ENCODE measurements at regions not wholly inside any gene's neighbourhood (a gene's known extent, or its start where the extent isn't known, plus 50 kb on each side); places are given as distances from the start of the nearest gene placed in this dataset.
"Not testable (repeated sequence)": the region's sequence is repeated elsewhere in the genome, so short reads cannot be mapped to it uniquely, and the experiment has no call there.

- DNase-seq (ENCODE audit: low spot score in 2 of 2): no peak
- Mint-ChIP-seq H3K36me3 (no peaks in the 10 kb centered on the region), H3K9me3 (peaks cover 3% of the 10 kb centered on the region in 2 donors), H3K27ac (no peak overlapping the region)
- no peak for ATAC-seq
Measured at GRCh38 chr17:79560527-79560926, 50.3 kb downstream of the RBFOX3 start.

- peaks cover 5 to 6% of the 10 kb centered on the region in 2 donors for H3K9me3 Mint-ChIP-seq
- H3K36me3 Mint-ChIP-seq: no peaks in the 10 kb centered on the region
- H3K27ac Mint-ChIP-seq: no peak overlapping the region
- DNase-seq (ENCODE audit: low spot score in 2 of 2) (no peak), ATAC-seq (no peak)
Measured at GRCh38 chr17:79559111-79559887, 51.6 kb downstream of the RBFOX3 start.

GRCh38 chr17:79558091-79558900, 52.6 kb downstream of the RBFOX3 start:
- H3K27ac Mint-ChIP-seq: no peak overlapping the region
- DNase-seq (ENCODE audit: low spot score in 2 of 2): no peak
- peaks cover 5 to 6% of the 10 kb centered on the region in 2 donors for H3K9me3 Mint-ChIP-seq
- no peak for ATAC-seq
- no peaks in the 10 kb centered on the region for H3K36me3 Mint-ChIP-seq

GRCh38 chr17:79557276-79558090, 53.4 kb downstream of the RBFOX3 start:
- Mint-ChIP-seq H3K27ac (no peak overlapping the region), H3K36me3 (no peaks in the 10 kb centered on the region), H3K9me3 (peaks cover 5 to 6% of the 10 kb centered on the region in 2 donors)
- ATAC-seq (no peak), DNase-seq (ENCODE audit: low spot score in 2 of 2) (no peak)

- H3K9me3 Mint-ChIP-seq: peaks cover 5 to 6% of the 10 kb centered on the region in 2 donors
- DNase-seq (ENCODE audit: low spot score in 2 of 2): no peak
- H3K27ac Mint-ChIP-seq: no peak overlapping the region
- H3K36me3 Mint-ChIP-seq: no peaks in the 10 kb centered on the region
- no peak for ATAC-seq
Measured at GRCh38 chr17:79556271-79556670, 54.6 kb downstream of the RBFOX3 start.

GRCh38 chr17:79555543-79555942, 55.3 kb downstream of the RBFOX3 start:
- Mint-ChIP-seq H3K9me3 (peaks cover 5 to 6% of the 10 kb centered on the region in 2 donors), H3K27ac (no peak overlapping the region), H3K36me3 (no peaks in the 10 kb centered on the region)
- DNase-seq (ENCODE audit: low spot score in 2 of 2) (no peak), ATAC-seq (no peak)

- not testable (repeated sequence) for DNase-seq (ENCODE audit: low spot score in 2 of 2); H3K36me3 Mint-ChIP-seq; H3K27ac Mint-ChIP-seq; H3K9me3 Mint-ChIP-seq; ATAC-seq
Measured at GRCh38 chr17:79554346-79554745, 56.5 kb downstream of the RBFOX3 start.

- no peak for ATAC-seq
- Mint-ChIP-seq H3K27ac (no peak overlapping the region), H3K36me3 (no peaks in the 10 kb centered on the region)
Measured at GRCh38 chr17:79552824-79553223, 58.0 kb downstream of the RBFOX3 start.

GRCh38 chr17:79552405-79552804, 58.4 kb downstream of the RBFOX3 start:
- DNase-seq (ENCODE audit: low spot score in 2 of 2) (no peak), ATAC-seq (no peak)
- peaks cover 5 to 6% of the 10 kb centered on the region in 2 donors for H3K9me3 Mint-ChIP-seq
- H3K36me3 Mint-ChIP-seq: no peaks in the 10 kb centered on the region
- no peak overlapping the region for H3K27ac Mint-ChIP-seq

More at GRCh38 chr17:79552824-79553223, 58.0 kb downstream of the RBFOX3 start:
- no peak for DNase-seq (ENCODE audit: low spot score in 2 of 2)
- H3K9me3 Mint-ChIP-seq: peaks cover 5 to 6% of the 10 kb centered on the region in 2 donors

- no peak for ATAC-seq
- no peak for DNase-seq (ENCODE audit: low spot score in 2 of 2)
- Mint-ChIP-seq H3K36me3 (no peaks in the 10 kb centered on the region), H3K9me3 (no peaks in the 10 kb centered on the region), H3K27ac (no peak overlapping the region)
Measured at GRCh38 chr17:79549141-79549915, 61.5 kb downstream of the RBFOX3 start.

GRCh38 chr17:79548116-79548515, 62.7 kb downstream of the RBFOX3 start:
- H3K36me3 Mint-ChIP-seq: no peaks in the 10 kb centered on the region
- no peaks in the 10 kb centered on the region for H3K9me3 Mint-ChIP-seq
- DNase-seq (ENCODE audit: low spot score in 2 of 2) (no peak), ATAC-seq (no peak)
- H3K27ac Mint-ChIP-seq: no peak overlapping the region

- no peak for DNase-seq (ENCODE audit: low spot score in 2 of 2)
- ATAC-seq: no peak
- no peaks in the 10 kb centered on the region for H3K9me3 Mint-ChIP-seq
- H3K36me3 Mint-ChIP-seq: no peaks in the 10 kb centered on the region
- H3K27ac Mint-ChIP-seq: no peak overlapping the region
Measured at GRCh38 chr17:79547586-79547985, 63.3 kb downstream of the RBFOX3 start.

- H3K27ac Mint-ChIP-seq; DNase-seq (ENCODE audit: low spot score in 2 of 2); H3K9me3 Mint-ChIP-seq; H3K36me3 Mint-ChIP-seq; ATAC-seq: not testable (repeated sequence)
Measured at GRCh38 chr17:79547171-79547570, 63.7 kb downstream of the RBFOX3 start.

- Mint-ChIP-seq H3K27ac (no peak overlapping the region), H3K36me3 (no peaks in the 10 kb centered on the region), H3K9me3 (no peaks in the 10 kb centered on the region)
- DNase-seq (ENCODE audit: low spot score in 2 of 2) (no peak), ATAC-seq (no peak)
Measured at GRCh38 chr17:79546386-79546785, 64.5 kb downstream of the RBFOX3 start.

- DNase-seq (ENCODE audit: low spot score in 2 of 2): no peak
- ATAC-seq: no peak
- Mint-ChIP-seq H3K36me3 (no peaks in the 10 kb centered on the region), H3K9me3 (no peaks in the 10 kb centered on the region), H3K27ac (no peak overlapping the region)
Measured at GRCh38 chr17:79545251-79546005, 65.4 kb downstream of the RBFOX3 start.
